HG03439 (cell line): ENCODE measurements at regions not wholly inside any gene's neighbourhood (a gene's known extent, or its start where the extent isn't known, plus 50 kb on each side); places are given as distances from the start of the nearest gene placed in this dataset.
"Not testable (repeated sequence)": the region's sequence is repeated elsewhere in the genome, so short reads cannot be mapped to it uniquely, and the experiment has no call there.

Experiments
- ATAC-seq: cut with Tn5 transposase; IDR thresholded peaks from one replicate; pipeline ENCODE4 v1.9.1; 2021; ENCODE audit warnings: mild to moderate bottlenecking, moderate library complexity; ENCODE audit not compliant: unreplicated experiment

GRCh38 chr7:86592185-86592584 lies 51.5 kb upstream of the GRM3 start:
- no peak for ATAC-seq

GRCh38 chr7:86574006-86574405 lies 69.7 kb upstream of the GRM3 start:
- ATAC-seq = no peak

- ATAC-seq = no peak
Measured at GRCh38 chr7:86558680-86559501, 84.8 kb upstream of the GRM3 start.

GRCh38 chr7:86534641-86535040 lies 109.1 kb upstream of the GRM3 start:
- no peak for ATAC-seq

- no peak for ATAC-seq
Measured at GRCh38 chr7:86504229-86504628, 139.5 kb upstream of the GRM3 start.

GRCh38 chr7:86499986-86500385 lies 143.7 kb upstream of the GRM3 start:
- no peak for ATAC-seq

- ATAC-seq = no peak
Measured at GRCh38 chr7:86485827-86486226, 157.9 kb upstream of the GRM3 start.

GRCh38 chr7:86479144-86479543 lies 164.6 kb upstream of the GRM3 start:
- no peak for ATAC-seq

- no peak for ATAC-seq
Measured at GRCh38 chr7:86477343-86477935, 166.3 kb upstream of the GRM3 start.

- ATAC-seq = no peak
Measured at GRCh38 chr7:86470763-86471162, 172.9 kb upstream of the GRM3 start.

- ATAC-seq = peak; percentile 98
Measured at GRCh38 chr7:86469680-86470295, 173.9 kb upstream of the GRM3 start.

GRCh38 chr7:86454753-86455152 lies 189.0 kb upstream of the GRM3 start:
- ATAC-seq = no peak

GRCh38 chr7:86453454-86453853 lies 190.3 kb upstream of the GRM3 start:
- no peak for ATAC-seq

GRCh38 chr7:86448856-86449255 lies 194.9 kb upstream of the GRM3 start:
- no peak for ATAC-seq

- no peak for ATAC-seq
Measured at GRCh38 chr7:86445285-86445684, 198.4 kb upstream of the GRM3 start.

GRCh38 chr7:86444245-86444644 lies 199.5 kb upstream of the GRM3 start:
- no peak for ATAC-seq

- ATAC-seq = not testable (repeated sequence)
Measured at GRCh38 chr7:86440420-86440819, 203.3 kb upstream of the GRM3 start.

GRCh38 chr7:86437951-86438450 lies 205.7 kb upstream of the GRM3 start:
- ATAC-seq = no peak

GRCh38 chr7:86431761-86432160 lies 211.9 kb upstream of the GRM3 start:
- ATAC-seq = no peak

GRCh38 chr7:86411814-86412213 lies 231.9 kb upstream of the GRM3 start:
- no peak for ATAC-seq

GRCh38 chr7:86407291-86407690 lies 236.4 kb upstream of the GRM3 start:
- ATAC-seq = no peak

GRCh38 chr7:86391813-86392212 lies 251.9 kb upstream of the GRM3 start:
- ATAC-seq = no peak
